ENCODE measurements at regions not wholly inside any gene's neighbourhood (a gene's known extent, or its start where the extent isn't known, plus 50 kb on each side); places are given as distances from the start of the nearest gene placed in this dataset.

- no peak for TF ChIP-seq FOXP2 (optimal IDR thresholded peaks at IDR 0.05; ENCODE audit: control extremely low read depth, extremely low read length, insufficient read depth)
- no peak for TF ChIP-seq EZH2 (IDR thresholded peaks at IDR 0.05)
These were observed 194.9 kb upstream of the CDH11 start for GRCh38 chr16:65316808-65317207.
